Thyroid gland (tissue), 4 donors: ENCODE measurements at regions not wholly inside any gene's neighbourhood (a gene's known extent, or its start where the extent isn't known, plus 50 kb on each side); places are given as distances from the start of the nearest gene placed in this dataset.

Source experiments
- POLR2A ChIP-seq, 2 donors: fragments of 450-650 bp; IDR thresholded peaks; one replicate each; pipeline ENCODE4 v1.6.1; 2017; ENCODE audit warnings: antibody characterized with exemption in 2 of 2, mild to moderate bottlenecking in 2 of 2, moderate library complexity in 1 of 2
- TF ChIP-seq, protein P1 (sequence below), 6 experiments: fragments of 200-600 bp in 3 of 6; fragments of 450-650 bp in 3 of 6; sonication (generic) in 3 of 6; IDR thresholded peaks; one replicate each; pipeline ENCODE4 v1.5.1; 2016 to 2019; ENCODE audit warnings: antibody characterized with exemption in 6 of 6, mild to moderate bottlenecking in 2 of 6, inconsistent platforms in 1 of 6, moderate library complexity in 1 of 6

DNA sequence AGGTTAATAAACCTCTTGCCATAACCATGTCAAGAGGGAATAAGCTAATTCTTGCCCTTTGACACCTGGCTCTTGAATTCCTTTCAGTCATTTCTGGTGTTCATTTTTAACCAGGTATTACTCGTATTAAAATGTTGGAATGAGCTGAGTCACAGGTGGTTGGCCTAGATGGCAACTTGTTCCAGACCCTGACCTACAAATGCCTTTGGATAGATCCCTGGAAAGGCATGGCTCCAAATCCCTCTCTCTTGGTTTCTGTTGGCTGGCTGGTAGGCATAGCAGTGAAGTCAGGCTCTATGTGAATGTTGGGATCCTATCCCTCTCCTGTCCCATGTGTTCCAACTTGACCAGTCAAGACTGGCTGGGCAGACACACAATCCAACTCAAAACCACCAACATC is 277.1 kb upstream of the PROK2 start:
- TF ChIP-seq, protein P1, sequence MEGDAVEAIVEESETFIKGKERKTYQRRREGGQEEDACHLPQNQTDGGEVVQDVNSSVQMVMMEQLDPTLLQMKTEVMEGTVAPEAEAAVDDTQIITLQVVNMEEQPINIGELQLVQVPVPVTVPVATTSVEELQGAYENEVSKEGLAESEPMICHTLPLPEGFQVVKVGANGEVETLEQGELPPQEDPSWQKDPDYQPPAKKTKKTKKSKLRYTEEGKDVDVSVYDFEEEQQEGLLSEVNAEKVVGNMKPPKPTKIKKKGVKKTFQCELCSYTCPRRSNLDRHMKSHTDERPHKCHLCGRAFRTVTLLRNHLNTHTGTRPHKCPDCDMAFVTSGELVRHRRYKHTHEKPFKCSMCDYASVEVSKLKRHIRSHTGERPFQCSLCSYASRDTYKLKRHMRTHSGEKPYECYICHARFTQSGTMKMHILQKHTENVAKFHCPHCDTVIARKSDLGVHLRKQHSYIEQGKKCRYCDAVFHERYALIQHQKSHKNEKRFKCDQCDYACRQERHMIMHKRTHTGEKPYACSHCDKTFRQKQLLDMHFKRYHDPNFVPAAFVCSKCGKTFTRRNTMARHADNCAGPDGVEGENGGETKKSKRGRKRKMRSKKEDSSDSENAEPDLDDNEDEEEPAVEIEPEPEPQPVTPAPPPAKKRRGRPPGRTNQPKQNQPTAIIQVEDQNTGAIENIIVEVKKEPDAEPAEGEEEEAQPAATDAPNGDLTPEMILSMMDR (IDR thresholded peaks at IDR 0.05), result no peak
- no peak for TF ChIP-seq POLR2A (IDR thresholded peaks at IDR 0.05)
